ENCODE measurements at regions not wholly inside any gene's neighbourhood (a gene's known extent, or its start where the extent isn't known, plus 50 kb on each side); places are given as distances from the start of the nearest gene placed in this dataset.

- H3K4me3 ChIP-seq (ENCODE audit: low read depth, low read length) = no peak overlapping the region
- TF ChIP-seq MAX (IDR thresholded peaks at IDR 0.05; ENCODE audit: low read depth, low read length) (no peak), POLR2A (IDR thresholded peaks at IDR 0.05; ENCODE audit: extremely low read depth, insufficient read length) (no peak), MYC (IDR thresholded peaks at IDR 0.05; ENCODE audit: low read depth, low read length) (no peak), CTCF (IDR thresholded peaks at IDR 0.05; ENCODE audit: low read depth, low read length) (no peak)
- no peak for DNase-seq (ENCODE audit: low read depth)
These were observed 256.3 kb upstream of the SASH1 start for GRCh38 chr6:148086386-148086785.

GRCh38 chr6:148086843-148087242 is 255.8 kb upstream of the SASH1 start:
- no peak overlapping the region for H3K4me3 ChIP-seq (ENCODE audit: low read depth, low read length)
- TF ChIP-seq MAX (IDR thresholded peaks at IDR 0.05; ENCODE audit: low read depth, low read length) (no peak), MYC (IDR thresholded peaks at IDR 0.05; ENCODE audit: low read depth, low read length) (no peak), POLR2A (IDR thresholded peaks at IDR 0.05; ENCODE audit: extremely low read depth, insufficient read length) (no peak), CTCF (IDR thresholded peaks at IDR 0.05; ENCODE audit: low read depth, low read length) (no peak)
- no peak for DNase-seq (ENCODE audit: low read depth)

- TF ChIP-seq POLR2A (IDR thresholded peaks at IDR 0.05; ENCODE audit: extremely low read depth, insufficient read length) = no peak
- no peak for TF ChIP-seq MYC (IDR thresholded peaks at IDR 0.05; ENCODE audit: low read depth, low read length)
- TF ChIP-seq MAX (IDR thresholded peaks at IDR 0.05; ENCODE audit: low read depth, low read length) = no peak
- no peak for TF ChIP-seq CTCF (IDR thresholded peaks at IDR 0.05; ENCODE audit: low read depth, low read length)
- no peak for DNase-seq (ENCODE audit: low read depth)
- H3K4me3 ChIP-seq (ENCODE audit: low read depth, low read length) = no peak overlapping the region
These were observed 255.0 kb upstream of the SASH1 start for GRCh38 chr6:148087659-148088058.

- no peak for DNase-seq (ENCODE audit: low read depth)
These were observed 252.3 kb upstream of the SASH1 start for GRCh38 chr6:148090326-148090725.

GRCh38 chr6:148091394-148091793 is 251.2 kb upstream of the SASH1 start:
- no peak overlapping the region for H3K4me3 ChIP-seq (ENCODE audit: low read depth, low read length)
- no peak for DNase-seq (ENCODE audit: low read depth)
- TF ChIP-seq MAX (IDR thresholded peaks at IDR 0.05; ENCODE audit: low read depth, low read length) (no peak), CTCF (IDR thresholded peaks at IDR 0.05; ENCODE audit: low read depth, low read length) (no peak), MYC (IDR thresholded peaks at IDR 0.05; ENCODE audit: low read depth, low read length) (no peak), POLR2A (IDR thresholded peaks at IDR 0.05; ENCODE audit: extremely low read depth, insufficient read length) (no peak)

More at GRCh38 chr6:148090326-148090725, 252.3 kb upstream of the SASH1 start:
- H3K4me3 ChIP-seq (ENCODE audit: low read depth, low read length) = no peak overlapping the region
- TF ChIP-seq MYC (IDR thresholded peaks at IDR 0.05; ENCODE audit: low read depth, low read length) = no peak
- TF ChIP-seq CTCF (IDR thresholded peaks at IDR 0.05; ENCODE audit: low read depth, low read length) = no peak
- TF ChIP-seq POLR2A (IDR thresholded peaks at IDR 0.05; ENCODE audit: extremely low read depth, insufficient read length) = no peak
- no peak for TF ChIP-seq MAX (IDR thresholded peaks at IDR 0.05; ENCODE audit: low read depth, low read length)

- TF ChIP-seq MYC (IDR thresholded peaks at IDR 0.05; ENCODE audit: low read depth, low read length) (no peak), MAX (IDR thresholded peaks at IDR 0.05; ENCODE audit: low read depth, low read length) (no peak), POLR2A (IDR thresholded peaks at IDR 0.05; ENCODE audit: extremely low read depth, insufficient read length) (no peak), CTCF (IDR thresholded peaks at IDR 0.05; ENCODE audit: low read depth, low read length) (no peak)
- H3K4me3 ChIP-seq (ENCODE audit: low read depth, low read length) = no peak overlapping the region
- no peak for DNase-seq (ENCODE audit: low read depth)
These were observed 239.2 kb upstream of the SASH1 start for GRCh38 chr6:148103436-148103835.
